HT1080 (cell line): ENCODE measurements at regions not wholly inside any gene's neighbourhood (a gene's known extent, or its start where the extent isn't known, plus 50 kb on each side); places are given as distances from the start of the nearest gene placed in this dataset.

ENCODE experiments used
- DNase-seq: peaks from one replicate; pipeline ENCODE4 v3.0.0-alpha.2; 2015; ENCODE audit warnings: low read depth

DNA sequence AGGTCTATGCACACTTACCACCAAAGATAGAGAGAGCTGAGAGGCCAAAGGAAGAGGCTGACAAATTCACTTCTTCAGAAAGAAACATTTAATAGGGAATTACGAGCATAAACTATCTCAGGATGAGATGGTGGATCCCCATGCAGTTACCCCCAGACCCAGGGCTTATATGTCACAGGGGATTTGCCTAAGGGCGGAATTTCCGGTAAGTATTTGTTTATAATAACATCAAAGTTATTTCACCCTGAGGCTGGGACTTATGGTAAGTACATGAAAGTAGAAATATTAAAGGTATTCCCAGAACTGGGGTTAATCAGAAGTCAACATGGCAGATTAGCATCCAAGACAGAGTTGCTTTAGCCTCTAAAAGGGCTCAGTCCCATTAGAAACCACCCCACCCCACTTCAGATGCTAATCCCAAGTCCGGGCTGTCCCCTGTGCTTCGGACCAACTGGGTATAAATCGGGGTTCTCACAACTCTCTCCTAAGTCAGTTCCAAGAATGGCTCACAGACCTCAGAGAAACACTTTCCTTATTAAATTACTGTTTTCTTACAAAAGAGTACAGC, 247.4 kb upstream of the ZP4 start:
- no peak for DNase-seq

- no peak for DNase-seq
These were observed 245.3 kb upstream of the ZP4 start for GRCh38 chr1:238135708-238136664.

GRCh38 chr1:238129677-238130076, 239.0 kb upstream of the ZP4 start:
- peak; percentile 10 for DNase-seq

- DNase-seq, result no peak
These were observed 232.5 kb upstream of the ZP4 start for GRCh38 chr1:238123201-238123600.

- no peak for DNase-seq
These were observed 229.1 kb upstream of the ZP4 start for GRCh38 chr1:238119861-238120260.

GRCh38 chr1:238119060-238119459, 228.3 kb upstream of the ZP4 start:
- DNase-seq, result no peak

- DNase-seq, result no peak
These were observed 225.1 kb upstream of the ZP4 start for GRCh38 chr1:238115852-238116251.

DNA sequence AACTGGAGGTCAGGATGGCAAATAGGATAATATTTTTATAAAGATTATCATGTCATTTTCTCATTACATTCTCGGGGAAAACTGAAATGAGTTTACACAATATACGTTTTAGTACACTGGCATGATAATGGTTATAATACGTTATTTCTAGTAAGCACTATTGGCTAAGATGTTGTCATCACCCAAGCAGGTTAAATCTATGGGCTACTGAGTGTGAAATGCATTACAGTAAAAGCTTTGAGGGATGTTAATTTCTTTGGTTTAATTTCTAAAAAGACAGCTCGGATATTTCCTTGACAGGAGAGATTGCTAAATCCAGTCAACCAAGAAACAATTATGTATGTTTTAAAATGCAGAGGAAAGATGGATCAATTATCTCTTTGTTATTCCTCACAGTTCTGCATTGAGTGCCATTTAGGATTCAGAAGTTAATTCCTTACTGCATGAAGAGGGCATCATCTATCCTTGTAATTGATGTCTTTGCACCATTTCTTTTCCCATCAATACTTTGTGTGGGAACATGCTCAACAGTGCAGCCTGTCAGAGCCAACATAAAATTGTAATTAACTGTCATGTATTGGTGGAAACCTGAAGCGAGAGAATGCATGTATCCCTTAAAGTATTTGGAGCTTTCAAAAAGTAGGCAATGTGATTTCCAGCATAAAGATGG, 222.4 kb upstream of the ZP4 start:
- DNase-seq, result no peak

GRCh38 chr1:238111516-238111915, 220.8 kb upstream of the ZP4 start:
- DNase-seq, result no peak

DNA sequence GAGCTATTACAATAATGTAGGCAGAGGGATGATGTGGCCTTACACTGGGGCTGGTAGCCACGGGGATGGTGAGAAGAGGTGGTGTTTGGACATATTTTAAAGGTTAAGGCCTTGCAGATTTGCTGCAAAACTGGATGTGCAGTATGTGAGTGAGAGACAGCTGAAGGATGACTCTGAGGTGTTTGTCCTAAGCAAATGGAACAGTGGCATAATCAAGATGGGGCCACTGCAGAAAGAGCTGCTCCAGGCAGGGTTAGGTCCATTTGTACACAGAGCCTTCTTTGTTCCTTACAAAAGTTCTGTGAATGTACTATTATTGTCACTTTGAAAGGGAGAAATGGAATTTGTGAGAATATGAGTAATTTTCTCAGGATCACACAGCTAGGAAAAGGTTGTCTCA, 220.4 kb upstream of the ZP4 start:
- DNase-seq, result no peak

- DNase-seq, result no peak
These were observed 217.7 kb upstream of the ZP4 start for GRCh38 chr1:238108417-238108816.

GRCh38 chr1:238107322-238107721, 216.6 kb upstream of the ZP4 start:
- no peak for DNase-seq

- no peak for DNase-seq
These were observed 214.0 kb upstream of the ZP4 start for GRCh38 chr1:238104752-238105151.

- no peak for DNase-seq
These were observed 211.2 kb upstream of the ZP4 start for GRCh38 chr1:238101923-238102322.

DNA sequence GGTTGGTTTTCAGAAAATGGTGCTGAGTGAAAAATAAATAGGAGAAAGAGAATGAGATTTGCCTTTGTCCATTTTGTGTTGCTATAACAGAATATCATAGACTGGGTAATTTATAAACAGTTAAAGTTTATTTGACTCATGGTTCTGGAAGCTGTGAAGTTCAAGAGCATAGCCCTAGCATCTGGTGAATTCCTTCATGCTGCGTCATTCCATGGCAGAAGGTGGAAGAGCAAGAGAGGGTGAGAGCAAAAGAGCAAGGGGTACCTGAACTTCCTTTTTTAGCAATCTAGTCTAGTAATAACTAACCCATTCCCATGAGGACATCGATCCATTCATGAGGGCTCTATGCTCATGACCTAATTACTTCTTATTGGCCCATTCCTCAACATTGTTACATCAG, 209.1 kb upstream of the ZP4 start:
- DNase-seq, result no peak

DNA sequence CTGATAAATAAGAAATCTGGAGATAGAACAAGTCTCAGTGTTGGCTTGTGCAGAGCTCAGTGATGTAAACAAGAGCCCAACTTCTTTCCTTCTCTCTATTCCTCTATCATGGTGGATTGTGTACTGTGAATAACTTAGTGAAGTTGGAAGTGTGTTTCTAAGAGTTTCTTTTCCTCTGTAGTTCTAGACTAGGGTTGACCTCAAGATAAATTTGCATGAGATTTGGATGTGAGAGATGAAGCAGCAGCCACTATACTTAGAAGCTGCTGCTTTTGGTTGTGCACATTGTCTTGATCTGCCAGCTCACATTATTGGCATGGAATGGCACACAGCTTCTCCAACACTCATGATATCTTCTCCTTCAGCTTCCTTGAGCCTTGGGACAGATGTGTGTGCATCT, 198.9 kb upstream of the ZP4 start:
- DNase-seq, result no peak

DNA sequence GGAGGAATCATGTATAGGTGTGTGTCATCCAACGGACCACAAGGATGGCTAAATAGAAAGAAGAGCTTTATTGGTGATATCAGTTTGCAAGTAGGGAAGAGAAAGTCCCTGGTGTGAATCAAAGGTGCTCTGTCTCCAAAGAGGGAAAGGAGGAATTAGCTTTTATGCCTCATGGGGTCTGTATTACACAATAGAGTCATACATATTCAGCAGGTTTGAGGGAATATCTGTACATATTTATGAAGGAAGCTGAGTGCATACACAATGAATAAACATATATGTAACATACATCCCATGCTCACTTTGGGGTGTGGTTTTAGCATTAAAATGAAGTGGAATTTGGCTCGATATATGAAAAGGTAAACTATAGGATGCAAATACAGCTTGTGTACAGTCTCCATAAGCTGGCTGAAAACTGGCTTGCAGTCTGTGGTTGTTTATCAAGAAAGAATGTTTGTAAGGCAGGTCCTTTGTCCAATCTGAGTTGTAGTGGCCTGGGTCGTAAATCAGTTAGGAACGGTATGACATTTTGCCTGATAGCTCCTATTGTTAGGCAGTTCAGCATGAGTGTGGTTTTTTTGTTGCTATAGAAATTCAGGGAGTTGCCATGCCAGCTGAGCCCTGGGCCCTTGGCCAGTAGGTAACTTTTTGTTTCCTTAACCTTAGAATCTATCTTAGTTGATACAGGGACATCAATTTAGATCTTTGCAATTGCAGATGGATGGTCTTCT, 198.0 kb upstream of the ZP4 start:
- no peak for DNase-seq

DNA sequence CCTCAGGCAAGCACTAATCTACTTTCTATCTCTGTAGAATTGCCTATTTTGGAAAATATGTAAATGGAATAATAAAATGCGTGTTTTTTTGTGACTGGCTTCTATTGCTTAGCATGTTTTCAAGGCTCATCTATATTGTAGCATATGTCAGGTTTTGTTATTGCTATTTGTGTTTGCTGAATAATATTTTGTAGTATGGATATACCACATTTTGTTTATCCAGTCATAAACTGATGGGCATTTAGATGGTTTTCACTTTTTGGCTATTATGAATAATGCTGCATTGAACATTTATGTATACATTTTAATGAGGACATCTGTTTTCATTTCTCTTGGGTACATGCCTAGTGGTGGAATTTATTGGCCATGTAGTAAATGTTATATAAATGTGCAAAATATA, 183.3 kb upstream of the ZP4 start:
- DNase-seq, result no peak

GRCh38 chr1:238071061-238071460, 180.3 kb upstream of the ZP4 start:
- DNase-seq, result no peak

- DNase-seq, result peak; percentile 85
These were observed 172.7 kb upstream of the ZP4 start for GRCh38 chr1:238063454-238063853.

- peak; percentile 64 for DNase-seq
These were observed 171.4 kb upstream of the ZP4 start for GRCh38 chr1:238061967-238062613.
